Neutrophil (primary cell): ENCODE measurements at regions not wholly inside any gene's neighbourhood (a gene's known extent, or its start where the extent isn't known, plus 50 kb on each side); places are given as distances from the start of the nearest gene placed in this dataset.

ENCODE experiments used
- H3K27ac ChIP-seq: fragments of 200-600 bp; sonication (generic); 2 replicates; pipeline ENCODE4 v1.5.1; 2016; ENCODE audit warnings: mild to moderate bottlenecking, moderate library complexity
- H3K27me3 ChIP-seq: fragments of 200-600 bp; sonication (generic); 2 replicates; pipeline ENCODE4 v1.6.0; 2016; ENCODE audit warnings: mild to moderate bottlenecking
- H3K36me3 ChIP-seq: fragments of 200-600 bp; sonication (generic); 2 replicates; pipeline ENCODE4 v1.5.1; 2017
- H3K4me1 ChIP-seq, 2 experiments: fragments of 200-600 bp in 1 of 2; sonication (generic) in 1 of 2; 1 replicate in 1 of 2; 2 replicates in 1 of 2; pipeline versions ENCODE4 v1.5.1 to v1.6.1; 2013 to 2016; ENCODE audit warnings: low read depth in 1 of 2, low read length in 1 of 2, mild to moderate bottlenecking in 1 of 2, moderate library complexity in 1 of 2; ENCODE audit not compliant: control insufficient read depth in 1 of 2, insufficient read depth in 1 of 2
- H3K4me3 ChIP-seq, 2 experiments: fragments of 200-600 bp in 1 of 2; sonication (generic) in 1 of 2; 1 replicate in 1 of 2; 2 replicates in 1 of 2; pipeline ENCODE4 v1.5.1; 2013 to 2016; ENCODE audit warnings: low read depth in 1 of 2, low read length in 1 of 2, mild to moderate bottlenecking in 1 of 2, moderate library complexity in 1 of 2
- H3K9me3 ChIP-seq: fragments of 200-600 bp; sonication (generic); 2 replicates; pipeline ENCODE4 v1.5.1; 2016
- TF ChIP-seq, protein P1 (sequence below): fragments of 200-600 bp; sonication (generic); IDR thresholded peaks from 2 replicates; pipeline ENCODE4 v1.5.1; 2016; ENCODE audit warnings: antibody characterized with exemption

GRCh38 chr21:36237441-36237840 is 80.8 kb downstream of the DOP1B start:
- H3K4me3 ChIP-seq: no peak overlapping the region
- TF ChIP-seq, protein P1, sequence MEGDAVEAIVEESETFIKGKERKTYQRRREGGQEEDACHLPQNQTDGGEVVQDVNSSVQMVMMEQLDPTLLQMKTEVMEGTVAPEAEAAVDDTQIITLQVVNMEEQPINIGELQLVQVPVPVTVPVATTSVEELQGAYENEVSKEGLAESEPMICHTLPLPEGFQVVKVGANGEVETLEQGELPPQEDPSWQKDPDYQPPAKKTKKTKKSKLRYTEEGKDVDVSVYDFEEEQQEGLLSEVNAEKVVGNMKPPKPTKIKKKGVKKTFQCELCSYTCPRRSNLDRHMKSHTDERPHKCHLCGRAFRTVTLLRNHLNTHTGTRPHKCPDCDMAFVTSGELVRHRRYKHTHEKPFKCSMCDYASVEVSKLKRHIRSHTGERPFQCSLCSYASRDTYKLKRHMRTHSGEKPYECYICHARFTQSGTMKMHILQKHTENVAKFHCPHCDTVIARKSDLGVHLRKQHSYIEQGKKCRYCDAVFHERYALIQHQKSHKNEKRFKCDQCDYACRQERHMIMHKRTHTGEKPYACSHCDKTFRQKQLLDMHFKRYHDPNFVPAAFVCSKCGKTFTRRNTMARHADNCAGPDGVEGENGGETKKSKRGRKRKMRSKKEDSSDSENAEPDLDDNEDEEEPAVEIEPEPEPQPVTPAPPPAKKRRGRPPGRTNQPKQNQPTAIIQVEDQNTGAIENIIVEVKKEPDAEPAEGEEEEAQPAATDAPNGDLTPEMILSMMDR: no peak
- no peaks in the 10 kb centered on the region for H3K9me3 ChIP-seq
- H3K27me3 ChIP-seq: no peaks in the 10 kb centered on the region
- H3K27ac ChIP-seq: no peak overlapping the region
- peaks cover 88% of the 10 kb centered on the region for H3K36me3 ChIP-seq
- H3K4me1 ChIP-seq: no peaks in the 10 kb centered on the region

DNA sequence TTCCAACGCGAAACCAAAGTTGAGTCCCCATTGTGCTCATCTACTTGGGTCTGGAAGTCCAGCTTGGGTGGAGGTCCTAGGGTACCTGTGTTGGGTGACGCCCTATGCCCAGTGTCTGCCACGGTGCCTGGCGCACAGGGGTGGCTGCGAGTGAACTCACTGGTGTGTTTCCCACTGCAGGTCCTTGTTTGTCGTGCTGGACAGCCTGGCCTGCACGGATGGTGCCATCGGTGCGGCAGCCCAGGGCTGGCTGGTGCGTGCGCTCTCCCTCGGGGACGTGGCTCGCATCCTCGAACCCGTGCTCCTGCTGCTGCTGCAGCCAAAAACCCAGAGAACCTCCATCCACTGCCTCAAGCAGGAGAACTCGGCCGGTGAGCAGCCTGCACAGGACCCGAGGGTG is 80.4 kb upstream of the MORC3 start:
- Histone ChIP-seq H3K4me1 (no peaks in the 10 kb centered on the region), H3K27me3 (no peaks in the 10 kb centered on the region), H3K9me3 (no peaks in the 10 kb centered on the region), H3K36me3 (peaks cover 81% of the 10 kb centered on the region), H3K27ac (no peak overlapping the region), H3K4me3 (no peak overlapping the region)
- TF ChIP-seq, protein P1: no peak

- Histone ChIP-seq H3K9me3 (no peaks in the 10 kb centered on the region), H3K36me3 (peaks cover 83% of the 10 kb centered on the region), H3K27ac (no peak overlapping the region), H3K4me3 (no peak overlapping the region), H3K27me3 (no peaks in the 10 kb centered on the region), H3K4me1 (no peaks in the 10 kb centered on the region)
- TF ChIP-seq, protein P1: no peak
Measured at GRCh38 chr21:36241717-36242116, 78.3 kb upstream of the MORC3 start.

DNA sequence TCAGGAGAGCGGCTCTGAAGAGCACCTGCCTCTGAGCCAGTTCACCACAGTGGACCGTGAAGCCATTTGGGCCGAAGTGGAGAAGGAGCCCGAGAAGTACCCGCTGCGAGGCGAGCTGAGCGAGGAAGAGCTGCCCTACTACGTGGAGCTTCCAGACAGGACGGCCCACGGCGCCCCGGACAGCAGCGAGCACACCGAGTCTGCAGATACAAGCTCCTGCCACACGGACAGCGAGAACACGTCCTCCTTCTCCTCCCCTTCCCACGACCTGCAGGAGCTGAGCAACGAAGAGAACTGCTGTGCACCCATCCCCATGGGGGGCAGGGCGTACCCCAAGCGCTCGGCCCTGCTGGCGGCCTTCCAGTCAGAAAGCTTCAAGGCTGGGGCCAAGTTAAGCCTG is 74.9 kb upstream of the MORC3 start:
- H3K27me3 ChIP-seq: no peaks in the 10 kb centered on the region
- no peak overlapping the region for H3K27ac ChIP-seq
- H3K9me3 ChIP-seq: no peaks in the 10 kb centered on the region
- no peaks in the 10 kb centered on the region for H3K4me1 ChIP-seq
- TF ChIP-seq, protein P1: no peak
- peaks cover 83% of the 10 kb centered on the region for H3K36me3 ChIP-seq
- H3K4me3 ChIP-seq: no peak overlapping the region

- H3K36me3 ChIP-seq: peaks cover 83% of the 10 kb centered on the region
- no peaks in the 10 kb centered on the region for H3K9me3 ChIP-seq
- TF ChIP-seq, protein P1: no peak
- no peaks in the 10 kb centered on the region for H3K4me1 ChIP-seq
- H3K27me3 ChIP-seq: no peaks in the 10 kb centered on the region
- no peak overlapping the region for H3K4me3 ChIP-seq
- H3K27ac ChIP-seq: no peak overlapping the region
Measured at GRCh38 chr21:36245649-36246048, 74.3 kb upstream of the MORC3 start.

DNA sequence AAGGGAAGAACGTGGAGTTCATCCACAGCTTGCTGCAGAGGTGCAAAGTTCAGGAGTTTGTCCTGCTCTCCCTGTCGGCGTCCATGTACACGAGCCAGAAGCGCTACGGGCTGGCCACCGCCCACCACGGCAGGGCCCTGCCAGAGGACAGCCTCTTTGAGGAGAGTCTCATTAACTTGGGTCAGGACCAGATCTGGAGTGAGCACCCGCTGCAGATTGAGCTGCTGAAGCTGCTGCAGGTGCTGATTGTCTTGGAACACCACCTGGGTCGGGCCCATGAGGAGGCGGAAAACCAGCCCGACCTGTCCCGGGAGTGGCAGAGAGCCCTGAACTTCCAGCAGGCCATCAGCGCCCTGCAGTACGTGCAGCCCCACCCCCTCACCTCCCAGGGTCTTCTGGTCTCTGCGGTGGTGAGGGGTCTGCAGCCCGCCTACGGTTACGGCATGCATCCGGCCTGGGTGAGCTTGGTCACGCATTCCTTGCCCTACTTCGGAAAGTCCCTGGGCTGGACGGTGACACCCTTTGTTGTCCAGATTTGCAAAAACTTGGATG is 73.8 kb upstream of the MORC3 start:
- H3K27me3 ChIP-seq: no peaks in the 10 kb centered on the region
- H3K36me3 ChIP-seq: peaks cover 84% of the 10 kb centered on the region
- no peak overlapping the region for H3K4me3 ChIP-seq
- H3K4me1 ChIP-seq: no peaks in the 10 kb centered on the region
- H3K9me3 ChIP-seq: no peaks in the 10 kb centered on the region
- H3K27ac ChIP-seq: no peak overlapping the region
- TF ChIP-seq, protein P1: no peak
